NCI-H748 (cell line): ENCODE measurements at regions not wholly inside any gene's neighbourhood (a gene's known extent, or its start where the extent isn't known, plus 50 kb on each side); places are given as distances from the start of the nearest gene placed in this dataset.
A peak's percentile ranks its signal among the peaks of the same experiment; 100 is the strongest.
"Not testable (repeated sequence)": the region's sequence is repeated elsewhere in the genome, so short reads cannot be mapped to it uniquely, and the experiment has no call there.

Experiments used
- DNase-seq: peaks from one replicate; lab custom pipeline; 2025; ENCODE audit not compliant: unreplicated experiment; lab: John Stamatoyannopoulos, UW

DNA sequence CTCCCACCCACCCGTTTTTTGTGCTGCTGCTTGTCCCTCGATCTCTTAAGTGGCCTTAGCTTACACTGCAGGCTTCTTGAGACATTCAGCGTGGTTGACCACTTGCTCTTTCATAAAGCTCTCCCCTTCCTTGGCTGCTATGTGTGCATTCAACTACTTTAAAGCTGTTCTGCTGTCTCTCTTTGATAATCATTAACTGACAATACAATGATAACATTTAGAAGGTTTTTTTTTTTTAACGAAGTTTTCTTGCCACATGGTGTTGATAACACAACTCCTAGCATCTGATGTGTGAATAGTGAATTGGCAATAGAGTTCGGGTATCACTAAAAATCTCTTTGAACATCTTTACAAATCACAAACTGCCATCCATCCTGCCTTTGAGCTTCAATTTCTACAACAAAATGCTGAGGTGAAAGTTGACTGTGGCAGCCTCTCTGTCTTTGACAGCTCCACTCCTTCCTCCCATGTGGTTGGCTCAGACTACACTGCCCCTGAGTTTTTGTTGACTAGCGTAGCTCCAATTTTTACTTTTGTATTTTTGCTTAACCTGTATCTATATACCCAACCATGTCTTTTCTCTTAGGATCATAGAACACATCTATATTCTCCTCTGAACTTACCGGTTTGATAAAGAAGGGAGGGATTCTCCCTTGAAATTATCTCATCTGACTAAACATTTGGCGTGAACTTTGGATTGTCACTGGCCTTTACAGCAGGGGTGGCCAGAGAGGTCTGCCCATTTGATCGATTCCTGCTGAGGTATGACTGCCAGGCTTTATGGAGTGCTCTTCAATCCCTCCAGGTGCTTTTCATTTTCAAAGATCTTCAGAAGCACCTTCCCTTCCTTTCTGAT lies 409.4 kb upstream of the CD180 start:
- no peak for DNase-seq

DNA sequence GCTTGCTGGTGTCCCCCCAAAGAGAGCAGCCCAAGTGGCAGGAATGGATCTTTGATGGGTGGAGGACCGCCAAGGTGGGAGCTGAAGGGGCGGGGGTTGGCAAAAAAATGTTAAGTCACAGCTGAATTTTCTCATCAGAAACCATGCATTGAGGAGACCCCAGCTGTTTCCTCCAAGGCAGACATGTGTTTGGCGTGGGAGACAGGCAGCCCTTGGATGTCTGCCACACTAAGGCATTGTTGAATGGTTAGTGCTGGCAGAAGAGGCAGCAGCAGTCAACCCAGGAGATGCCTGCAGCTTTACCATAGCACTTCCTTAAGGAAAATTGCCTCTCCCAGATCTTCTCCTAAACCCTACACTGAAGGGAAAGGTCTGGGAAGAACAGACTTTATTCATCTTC lies 394.9 kb upstream of the CD180 start:
- no peak for DNase-seq

DNA sequence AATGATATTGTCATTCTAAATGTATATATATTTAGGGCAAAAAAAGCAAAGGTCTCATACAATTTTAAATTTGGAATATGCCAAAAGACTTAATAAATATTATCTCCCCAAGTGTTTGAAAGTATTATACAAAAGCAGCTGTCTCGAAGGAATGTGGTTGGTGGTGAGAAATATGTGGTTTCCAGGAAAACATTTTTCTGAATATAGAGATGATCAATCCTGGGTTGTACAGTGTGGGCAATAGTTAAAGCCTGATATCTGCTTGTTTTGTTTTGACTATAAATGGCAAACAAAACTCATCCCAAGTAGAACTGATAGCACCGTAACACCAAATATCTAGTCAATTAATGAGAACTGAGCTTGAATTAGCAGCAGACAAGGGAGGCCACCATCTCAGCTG lies 391.8 kb upstream of the CD180 start:
- DNase-seq: no peak

DNA sequence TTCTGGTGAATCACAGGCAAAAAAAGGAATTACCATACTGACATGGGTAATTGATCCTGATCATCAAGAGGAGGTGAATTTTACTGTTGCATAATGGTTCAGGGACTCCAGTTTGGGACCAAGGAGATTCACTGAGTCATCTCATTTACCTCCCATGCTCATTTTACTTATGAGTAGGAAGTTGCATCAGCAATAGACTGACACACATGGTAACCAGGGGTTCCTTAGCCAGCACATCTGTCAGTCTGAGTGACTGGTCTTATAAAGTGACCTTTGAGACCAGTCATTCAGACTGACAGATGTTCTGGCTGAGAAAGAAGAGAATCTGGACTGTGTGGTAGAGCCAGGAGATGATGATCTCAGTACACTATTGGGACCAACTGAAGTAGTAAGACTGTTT lies 384.6 kb upstream of the CD180 start:
- DNase-seq: no peak

DNA sequence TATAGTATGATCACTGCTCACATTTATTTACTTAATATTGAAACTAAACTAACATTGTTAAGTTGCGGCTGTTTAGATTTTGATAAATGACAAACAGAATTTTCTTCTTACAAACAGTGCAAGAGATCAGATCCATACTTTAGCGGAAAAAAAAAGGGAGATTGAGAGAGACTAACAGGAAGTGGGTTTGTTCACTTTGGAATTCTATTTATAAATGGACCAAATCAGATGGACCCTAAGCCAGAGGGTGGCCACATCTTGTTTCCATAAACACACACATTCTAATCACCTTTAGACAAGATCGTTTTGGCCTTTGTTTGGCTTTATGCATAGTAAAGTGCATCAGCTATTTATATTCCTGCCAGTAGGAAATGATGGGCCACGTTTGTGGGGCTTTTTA lies 381.4 kb upstream of the CD180 start:
- peak; percentile 39 for DNase-seq

DNA sequence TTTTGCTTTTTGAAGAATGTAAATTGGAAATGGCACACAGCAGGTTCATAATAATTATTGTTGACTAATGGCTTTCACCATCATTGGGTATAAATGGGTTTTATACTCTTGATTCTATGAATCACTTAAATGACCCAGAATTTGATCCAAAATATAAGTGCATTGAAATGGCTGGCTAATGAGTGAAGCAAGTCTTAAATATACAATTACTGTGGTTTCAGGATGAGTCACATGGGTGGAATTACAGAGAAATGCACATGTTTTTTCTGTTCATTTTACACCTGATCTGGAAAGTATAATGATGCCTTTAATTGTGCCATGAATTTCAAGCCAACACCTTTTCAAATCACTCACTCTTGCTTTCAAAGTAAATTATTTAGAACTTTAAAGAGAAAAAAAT lies 380.8 kb upstream of the CD180 start:
- peak; percentile 86 for DNase-seq

DNA sequence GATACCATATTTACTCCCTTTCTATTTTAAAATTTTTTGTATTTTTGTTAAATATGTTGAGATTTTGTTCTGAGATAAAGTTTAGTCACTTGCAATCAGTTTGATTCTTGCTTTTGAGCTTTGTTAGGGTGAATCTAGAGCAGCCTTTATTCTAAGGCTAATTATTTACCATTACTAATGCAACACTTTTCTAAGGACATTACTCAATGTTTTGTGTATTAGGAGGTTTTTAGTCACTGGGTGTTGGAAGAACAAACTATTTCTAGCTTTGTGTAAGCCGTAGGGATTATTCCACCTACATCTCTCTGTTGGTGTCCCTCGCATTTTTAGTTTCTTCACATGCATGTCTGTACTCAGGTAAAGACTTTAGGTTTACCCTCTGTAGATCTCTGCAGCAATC lies 379.5 kb upstream of the CD180 start:
- DNase-seq: no peak

DNA sequence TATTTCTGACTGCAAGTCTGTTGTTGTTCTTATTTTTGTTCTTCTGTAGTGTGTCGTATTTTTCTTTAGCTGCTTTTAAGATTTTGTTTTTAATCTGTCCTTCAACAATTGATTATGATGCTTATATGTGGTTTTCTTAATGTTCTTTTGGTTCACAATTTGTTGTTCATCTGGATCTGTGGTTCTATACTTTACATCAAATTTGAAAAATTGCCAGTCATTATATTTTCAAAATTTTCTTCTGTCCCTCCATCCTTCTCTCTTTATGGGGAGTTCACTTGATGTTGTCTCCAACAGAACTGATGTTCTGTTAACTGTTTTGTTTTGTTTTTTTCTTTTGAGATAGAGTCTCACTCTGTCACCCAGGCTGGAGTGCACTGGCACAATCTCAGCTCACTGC lies 378.5 kb upstream of the CD180 start:
- no peak for DNase-seq

DNA sequence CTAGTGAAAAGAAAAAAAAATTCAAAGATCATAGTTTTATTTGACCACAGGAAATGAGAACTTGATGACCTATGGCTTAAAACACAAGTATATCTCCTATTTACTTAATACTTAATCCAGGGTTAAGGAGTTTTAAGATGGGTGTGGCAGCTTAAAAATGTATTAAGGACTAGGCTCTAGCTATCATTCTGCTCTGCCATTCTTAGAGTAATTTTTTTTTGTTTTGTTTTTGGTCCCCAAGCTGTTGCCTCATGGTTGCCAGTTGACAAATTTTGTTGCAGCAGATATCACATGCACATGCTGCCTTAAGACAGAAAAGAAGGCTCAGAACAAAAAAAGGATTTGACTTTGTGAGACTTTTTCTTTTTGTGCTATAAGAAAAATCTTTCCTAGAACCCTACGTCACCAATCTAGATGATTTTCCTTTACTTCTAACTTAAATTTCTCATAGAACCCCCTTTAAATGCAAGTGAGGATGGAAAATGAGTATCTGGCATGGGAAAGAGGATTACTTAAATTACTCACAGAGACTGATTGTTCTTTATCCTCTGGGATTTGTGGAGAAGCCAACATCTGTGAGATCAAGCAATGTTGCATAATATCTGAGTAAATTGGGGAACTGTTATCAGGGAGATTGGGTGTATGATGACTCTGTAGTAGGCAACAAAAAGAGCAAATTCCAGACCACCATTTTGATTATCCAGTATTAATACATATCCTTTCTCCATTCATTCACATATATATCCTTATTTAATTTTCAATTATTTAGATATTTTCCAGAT lies 364.7 kb upstream of the CD180 start:
- no peak for DNase-seq

DNA sequence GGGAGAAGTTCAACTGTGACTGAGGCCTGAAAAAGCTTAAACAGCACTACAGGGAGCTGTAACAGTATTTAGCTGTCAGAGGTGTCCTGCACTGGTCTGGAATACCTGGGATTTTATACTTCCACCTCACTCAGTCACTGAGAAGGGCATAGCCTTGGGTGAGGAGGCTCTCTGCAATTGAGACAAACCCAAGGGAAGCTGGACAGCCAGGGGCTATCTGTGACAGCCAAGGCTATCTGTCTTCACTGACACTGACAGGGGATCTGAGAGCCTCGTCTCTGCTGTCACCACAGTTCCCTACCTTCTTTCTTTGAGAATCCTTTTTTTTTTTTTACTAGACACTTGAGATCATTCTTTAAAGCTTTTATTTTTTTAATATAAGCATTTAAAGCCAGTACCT lies 356.2 kb upstream of the CD180 start:
- no peak for DNase-seq

DNA sequence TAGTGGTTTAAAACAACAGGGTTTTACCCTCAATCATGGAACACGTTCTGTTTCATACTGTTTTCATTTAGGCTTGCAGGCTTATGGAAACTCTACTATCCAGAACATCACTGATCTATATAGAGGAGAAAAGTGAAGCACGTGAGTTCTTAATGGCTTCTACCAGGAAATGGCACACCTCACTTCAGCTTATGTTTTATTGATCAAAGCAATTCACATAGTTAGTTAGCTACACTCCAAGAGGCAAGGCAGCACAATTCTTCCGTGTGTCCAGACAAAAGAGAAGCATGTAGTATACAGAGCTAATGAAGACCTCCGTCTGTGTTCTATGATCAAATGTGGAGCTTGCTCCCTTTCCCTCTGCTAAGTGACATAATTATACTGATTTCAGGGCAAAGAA lies 353.3 kb upstream of the CD180 start:
- no peak for DNase-seq

DNA sequence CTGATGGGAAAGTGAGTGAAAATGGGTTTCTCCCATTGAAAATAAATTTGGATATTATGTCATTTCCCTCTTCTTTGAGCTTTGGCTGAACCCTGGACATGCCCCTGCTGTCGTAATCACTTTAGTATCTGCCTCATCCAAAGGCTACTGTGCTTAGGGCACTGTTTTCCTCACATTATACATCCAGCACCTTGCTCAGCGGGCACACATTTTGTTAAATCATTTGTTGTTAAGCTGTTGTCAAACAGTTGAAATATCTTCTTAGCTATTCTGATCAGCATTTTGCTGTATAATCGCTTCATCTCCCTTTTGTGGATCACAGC lies 352.7 kb upstream of the CD180 start:
- no peak for DNase-seq

DNA sequence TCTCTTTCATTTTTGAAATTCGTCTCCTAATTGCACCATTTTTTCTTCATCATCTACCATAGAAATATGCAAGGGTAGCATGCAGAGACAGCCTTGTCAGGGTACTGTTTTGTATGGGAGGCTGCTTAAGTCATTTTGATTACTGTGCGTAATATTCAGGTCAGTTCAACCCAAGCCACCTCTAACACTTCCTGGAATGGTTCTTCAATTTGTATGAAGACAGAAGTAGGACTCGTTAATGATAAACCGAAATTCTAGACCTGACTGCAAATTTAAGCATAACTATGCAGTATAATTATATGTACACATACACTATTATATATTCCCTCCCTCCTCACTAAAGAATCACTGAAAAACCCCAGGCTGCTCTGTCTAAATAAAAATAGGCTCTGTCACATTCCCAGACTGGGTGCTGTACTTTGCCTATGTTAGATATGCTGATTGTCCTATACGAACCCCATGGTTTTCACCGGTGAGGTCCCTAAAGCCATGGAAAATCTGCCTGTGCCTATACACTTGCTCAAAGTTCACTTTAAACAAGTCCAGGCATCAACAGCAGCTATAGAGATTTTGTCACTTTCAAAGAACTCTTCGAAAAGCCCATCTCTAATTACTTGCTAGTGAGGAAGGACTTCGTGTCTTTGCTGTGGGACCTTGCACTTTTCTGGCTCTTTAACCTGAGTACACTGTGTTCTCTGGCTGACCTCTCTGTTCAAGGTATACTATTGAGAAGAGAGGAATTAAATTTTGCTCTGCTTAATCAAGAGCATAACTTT lies 352.1 kb upstream of the CD180 start:
- no peak for DNase-seq

DNA sequence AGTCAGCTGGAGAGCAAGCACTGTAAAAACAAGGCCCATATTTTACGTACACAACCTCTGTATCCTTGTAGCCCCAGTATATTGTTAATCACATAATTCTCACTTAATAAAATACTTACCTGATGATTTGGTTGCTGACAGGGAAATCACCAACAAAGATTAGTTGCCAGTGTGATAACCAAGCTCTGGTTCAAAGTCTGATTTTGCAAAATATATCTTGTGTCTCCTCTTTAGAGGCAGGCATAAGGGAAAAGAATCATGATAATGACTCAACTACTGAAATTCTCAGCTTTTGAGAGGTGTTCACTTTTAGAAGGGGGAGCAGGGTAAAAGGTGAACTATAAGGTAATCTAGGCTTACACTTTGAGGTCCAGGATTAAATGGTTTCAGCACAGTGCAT lies 351.1 kb upstream of the CD180 start:
- no peak for DNase-seq

DNA sequence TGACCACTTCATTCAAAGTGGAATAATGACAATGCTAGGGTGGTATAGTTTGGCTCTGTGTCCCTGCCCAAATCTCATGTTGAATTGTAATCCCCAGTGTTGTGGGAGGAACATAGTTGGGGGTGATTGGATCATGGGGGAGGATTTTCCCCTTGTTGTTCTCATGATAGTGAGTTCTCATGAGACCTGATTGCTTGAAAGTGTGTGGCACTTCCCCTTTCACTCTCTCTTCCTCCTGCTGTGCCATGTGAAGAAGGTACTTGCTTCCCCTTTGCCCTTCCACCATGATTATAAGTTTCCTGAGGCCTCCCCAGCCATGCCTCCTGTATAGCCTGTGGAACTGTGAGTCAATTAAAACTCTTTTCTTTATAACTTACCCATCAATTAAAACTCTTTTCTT lies 348.3 kb upstream of the CD180 start:
- DNase-seq: not testable (repeated sequence)

DNA sequence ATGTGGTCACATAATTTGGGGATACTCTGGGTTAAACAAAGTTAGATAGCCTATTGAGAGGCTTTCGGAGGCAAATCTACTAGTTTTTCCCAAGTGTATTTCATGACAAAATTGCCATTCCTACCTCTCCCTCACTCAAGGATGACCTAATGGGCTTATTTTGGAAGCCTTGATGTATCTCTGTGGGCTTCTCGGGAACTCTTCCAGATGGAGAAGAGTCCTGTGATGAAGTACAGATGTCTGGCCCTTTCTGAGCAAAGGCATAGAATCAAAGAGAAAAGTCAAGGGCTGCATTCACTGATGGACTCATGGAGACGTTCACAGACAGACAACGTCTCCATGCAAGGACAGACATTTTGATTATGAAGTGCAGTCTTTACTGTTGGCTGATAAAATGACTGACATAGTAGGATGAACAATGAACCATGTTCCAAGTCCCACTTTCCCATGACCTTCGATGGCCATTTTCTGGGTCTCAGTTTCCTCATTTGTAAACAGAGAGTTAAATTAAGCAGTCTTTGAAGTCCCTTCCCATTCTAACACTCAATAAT lies 347.2 kb upstream of the CD180 start:
- DNase-seq: no peak

DNA sequence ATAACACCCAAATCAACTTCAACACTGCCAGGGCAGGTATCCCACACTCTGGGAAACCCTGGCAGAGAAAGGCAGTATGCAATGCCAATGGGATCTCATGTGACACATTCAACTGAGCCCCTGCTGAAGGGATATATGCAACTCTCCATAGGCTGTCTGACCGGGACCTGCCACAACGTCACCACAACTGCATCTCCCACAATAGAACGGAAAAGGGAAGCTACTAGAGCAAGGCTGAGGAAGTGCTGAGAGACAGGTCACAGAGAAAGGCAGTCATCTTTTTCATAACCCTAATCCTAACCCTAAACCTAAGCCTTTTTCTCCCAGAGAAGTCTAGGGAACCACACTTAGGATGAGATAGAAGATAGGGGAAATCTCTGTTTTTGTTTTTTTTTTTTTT lies 345.9 kb upstream of the CD180 start:
- DNase-seq: no peak

DNA sequence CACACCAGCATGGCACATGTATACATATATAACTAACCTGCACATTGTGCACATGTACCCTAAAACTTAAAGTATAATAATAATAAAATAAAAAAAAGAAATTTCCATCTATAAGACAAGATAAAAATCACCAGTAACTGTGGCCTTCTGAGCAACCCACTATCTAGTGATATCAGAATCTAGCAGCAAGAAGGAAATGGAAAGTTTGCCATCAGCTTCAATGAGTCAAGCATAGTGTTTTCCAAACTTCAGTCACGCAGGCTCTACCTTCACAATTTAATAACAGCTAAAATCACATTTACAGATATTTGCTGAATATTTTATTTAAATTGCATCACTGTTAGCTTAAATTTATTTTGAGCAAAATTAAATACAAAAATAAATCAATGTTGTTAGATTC lies 345.3 kb upstream of the CD180 start:
- DNase-seq: no peak

DNA sequence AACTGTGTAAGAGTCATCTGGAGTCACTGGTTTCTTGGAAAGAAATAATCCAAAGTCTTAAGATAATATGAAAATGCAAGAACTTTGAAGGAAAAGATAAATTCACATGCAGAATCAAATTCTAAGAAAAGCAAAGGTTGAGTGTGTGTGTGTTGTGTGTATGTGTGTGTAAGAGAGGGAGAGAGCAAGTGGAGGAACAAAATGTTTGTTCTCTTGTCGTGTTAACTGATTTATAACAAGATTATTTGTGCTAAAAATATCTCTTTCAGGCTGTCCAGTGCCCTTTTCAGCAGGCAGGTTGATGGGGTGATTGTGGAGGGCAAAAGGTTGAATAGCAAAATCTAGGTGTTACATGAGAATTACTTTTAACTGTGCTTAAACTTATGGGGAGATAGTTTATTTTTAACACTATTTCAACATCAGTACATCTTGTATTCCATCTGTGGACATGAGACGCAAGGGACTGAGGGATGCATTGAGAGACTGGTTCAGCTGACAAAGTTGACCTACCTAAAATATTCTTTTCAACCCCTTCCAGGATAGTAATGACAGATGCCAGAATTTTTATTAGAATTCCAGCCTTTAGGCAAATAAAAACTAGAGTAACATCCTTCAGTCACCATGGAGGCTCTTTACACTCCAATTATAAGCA lies 342.4 kb upstream of the CD180 start:
- DNase-seq: no peak

DNA sequence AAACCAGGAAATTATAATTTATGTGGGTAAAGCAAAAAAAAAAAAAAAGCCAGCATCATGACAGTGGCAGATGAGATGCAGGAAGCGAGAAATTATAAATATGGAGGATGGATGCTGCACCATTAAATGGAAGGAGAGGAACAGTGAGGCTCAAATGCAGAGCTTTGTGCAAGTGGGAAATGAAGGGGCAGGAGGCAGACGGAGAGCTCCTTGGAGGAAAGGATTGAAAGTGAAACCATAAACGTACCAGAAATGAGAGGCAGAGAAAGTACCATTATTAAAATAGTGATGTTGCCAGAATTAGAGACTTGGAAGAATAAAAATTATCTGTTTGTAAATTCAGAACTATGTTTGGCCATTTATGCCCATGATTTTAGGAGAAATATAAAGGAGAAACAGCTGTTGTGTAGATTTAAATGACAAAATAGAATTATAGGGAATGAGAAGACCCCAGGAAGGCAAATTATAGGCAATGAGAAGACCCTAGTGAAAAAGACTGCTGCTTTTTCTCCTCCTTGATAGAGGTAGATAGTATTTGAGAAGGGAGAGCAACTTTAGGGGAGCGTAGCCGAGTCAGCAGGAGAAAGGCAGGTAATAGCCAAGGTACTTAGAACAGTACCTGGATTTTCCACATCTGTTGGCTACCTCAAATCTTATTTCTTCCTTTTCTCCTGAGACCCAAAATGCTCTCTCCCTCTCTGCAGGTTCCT lies 341.0 kb upstream of the CD180 start:
- DNase-seq: no peak
